NCI-H226 (cell line): ENCODE measurements at regions not wholly inside any gene's neighbourhood (a gene's known extent, or its start where the extent isn't known, plus 50 kb on each side); places are given as distances from the start of the nearest gene placed in this dataset.

ENCODE experiments used
- DNase-seq: peaks from one replicate; pipeline ENCODE4 v3.0.0-alpha.2; 2015

DNA sequence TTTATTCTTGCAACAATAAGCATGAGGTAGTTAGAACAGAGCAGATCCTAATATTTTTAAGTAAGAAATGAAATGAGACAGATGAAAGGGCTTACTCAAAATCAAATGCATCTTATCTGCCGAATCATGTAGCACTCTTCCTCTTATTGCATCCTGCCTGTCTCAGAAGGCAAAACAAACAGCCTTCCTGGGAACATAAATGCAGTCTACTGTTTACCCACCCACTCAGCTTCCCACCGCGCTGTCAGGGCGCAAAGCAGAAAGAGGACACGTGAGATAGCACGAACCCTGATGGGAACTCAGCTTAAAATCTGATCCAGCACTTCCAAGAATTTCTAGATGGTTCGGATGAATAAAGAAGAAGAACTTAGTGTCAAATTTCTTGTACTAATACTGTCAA, 114.4 kb upstream of the CDK1 start:
- DNase-seq: no peak

DNA sequence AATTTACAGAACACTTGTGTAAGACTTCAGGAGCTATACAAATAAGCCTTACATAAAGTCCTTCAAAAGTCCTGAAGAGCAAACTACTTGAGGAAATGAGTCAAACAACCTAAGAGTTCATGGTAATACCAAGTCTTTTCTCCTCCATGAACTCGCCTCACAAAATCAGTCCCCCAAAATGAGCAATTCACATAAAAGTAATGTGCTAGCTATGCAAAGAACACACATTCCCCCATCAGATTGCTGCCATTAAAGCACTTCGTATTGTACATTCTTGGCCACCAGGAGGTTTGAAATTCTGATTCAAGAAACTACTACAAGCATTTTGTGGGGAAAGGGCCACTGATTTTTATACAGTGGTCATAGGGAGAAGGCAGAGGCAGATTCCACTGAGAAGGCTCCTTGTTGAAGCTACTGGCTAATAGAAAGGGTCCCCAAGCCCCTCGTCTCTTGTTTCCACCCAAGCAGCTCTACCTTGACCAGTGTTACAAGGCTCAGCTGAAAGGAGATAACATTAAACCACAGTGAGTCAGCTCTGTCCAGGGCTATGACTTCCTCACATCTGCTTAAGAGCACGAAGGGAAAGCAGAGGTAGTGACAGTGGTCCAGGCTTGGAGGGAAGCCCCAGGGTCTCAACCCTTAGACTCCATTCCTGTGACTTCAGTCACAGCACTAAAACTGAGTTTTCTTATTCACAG, 115.2 kb upstream of the CDK1 start:
- DNase-seq: peak; percentile 51

DNA sequence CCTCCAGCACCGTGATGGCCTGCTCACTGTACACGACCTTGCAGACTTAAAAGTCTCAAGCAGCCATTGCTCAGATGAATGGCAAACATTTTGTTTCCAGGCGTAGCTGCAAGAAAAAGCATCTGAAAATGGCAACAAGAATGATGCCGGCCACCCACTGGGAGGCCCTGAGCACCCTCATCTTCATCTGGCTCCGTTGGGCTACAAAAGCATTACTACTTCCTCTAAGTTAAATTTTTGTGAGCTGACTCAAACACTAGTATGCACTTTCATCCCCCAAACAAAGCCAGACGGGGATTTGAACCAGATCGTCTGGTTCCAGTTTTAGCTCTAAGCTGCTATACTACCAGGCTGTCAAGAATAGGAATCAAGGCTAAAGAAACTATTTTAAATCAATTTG, 116.6 kb upstream of the CDK1 start:
- DNase-seq: peak; percentile 29

GRCh38 chr10:60660625-60661024, 117.7 kb upstream of the CDK1 start:
- DNase-seq: no peak

DNA sequence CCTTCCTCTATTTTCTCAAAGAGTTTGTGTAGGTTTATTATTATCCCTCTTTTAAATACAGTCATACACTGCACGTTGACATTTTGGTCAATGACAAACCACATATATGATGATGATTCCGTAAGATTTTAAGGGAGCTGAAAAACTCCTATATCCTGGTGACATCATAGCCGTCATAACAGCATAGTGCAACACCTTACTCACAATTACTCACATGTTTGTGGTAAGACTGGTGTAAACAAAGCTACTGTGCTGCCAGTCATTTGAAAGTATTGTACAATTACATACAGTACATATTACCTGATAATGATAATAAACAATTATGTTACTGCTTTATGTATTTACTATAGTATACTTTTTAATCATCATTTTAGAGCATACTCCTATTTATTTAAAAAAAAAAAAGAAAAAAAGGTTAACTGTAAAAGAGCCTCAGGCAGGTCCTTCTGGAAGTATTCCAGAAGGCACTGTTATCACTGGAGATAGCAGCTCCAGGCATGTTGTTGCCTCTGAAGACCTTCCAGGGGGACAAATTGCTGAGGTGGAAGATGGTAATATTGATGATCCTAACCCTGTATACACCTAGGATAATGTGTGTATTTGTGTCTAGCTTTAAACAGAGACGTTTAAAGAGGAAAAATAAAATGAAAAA, 123.3 kb upstream of the CDK1 start:
- DNase-seq: peak; percentile 76

DNA sequence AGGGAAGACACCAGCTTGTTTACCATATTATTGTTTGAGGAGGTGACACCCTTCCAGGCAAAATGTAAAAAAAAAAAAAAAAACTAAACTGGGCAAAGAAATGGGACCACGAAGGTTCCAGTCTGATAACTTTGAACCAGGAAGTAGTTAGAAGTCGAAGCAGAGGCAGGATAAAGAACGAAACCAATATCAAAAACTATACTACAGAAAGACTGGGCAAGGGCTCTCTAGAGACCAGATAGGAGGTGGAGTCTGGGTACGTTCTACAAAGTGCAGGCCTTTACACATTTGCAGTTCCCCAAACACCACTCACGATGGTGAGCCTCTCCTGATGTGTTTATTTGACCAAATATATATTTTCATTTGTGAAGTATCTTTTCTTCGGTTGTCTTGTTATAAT, 125.7 kb upstream of the CDK1 start:
- no peak for DNase-seq

- no peak for DNase-seq
These were observed 127.9 kb upstream of the CDK1 start for GRCh38 chr10:60650378-60650800.

DNA sequence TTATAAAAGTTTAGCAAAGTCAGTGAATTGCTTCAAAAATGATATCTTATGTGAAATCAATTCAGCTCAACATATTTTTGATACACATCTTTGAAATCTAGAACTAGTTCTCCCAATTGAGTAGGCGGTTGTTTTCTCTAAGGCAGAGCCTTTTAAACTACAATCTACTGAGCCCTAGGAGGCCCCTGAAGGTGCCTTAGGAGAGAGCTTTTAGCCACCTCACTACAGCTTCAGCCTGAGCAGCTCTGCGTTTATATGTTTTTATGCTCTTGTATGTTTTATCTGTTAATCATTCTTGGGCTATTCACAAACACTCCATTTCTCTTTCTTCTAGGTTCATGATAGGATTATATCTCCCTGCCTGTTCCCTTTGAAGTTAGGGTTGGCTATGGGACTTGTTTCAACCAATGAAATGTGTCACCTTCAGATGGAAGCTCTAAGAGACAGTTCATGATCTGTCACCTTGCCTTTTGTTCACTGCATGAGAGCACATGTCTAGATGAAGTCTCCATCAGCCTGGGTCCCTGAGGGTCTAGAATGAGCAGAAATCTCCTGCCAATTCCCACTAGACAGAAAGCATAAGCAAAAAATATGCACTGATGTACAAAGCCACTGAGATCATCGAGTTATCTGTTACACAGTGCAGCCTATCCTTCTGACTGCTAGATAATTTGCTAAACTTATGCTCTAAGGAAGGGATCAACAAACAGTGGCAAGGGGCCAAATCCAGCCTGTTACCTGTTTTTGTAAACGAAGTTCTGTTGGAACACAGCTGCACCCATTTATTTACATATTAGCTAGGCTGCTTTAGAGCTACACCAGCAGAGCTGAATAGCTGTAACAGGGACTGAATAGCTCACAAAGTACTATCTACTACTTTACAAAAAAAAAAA, 128.5 kb upstream of the CDK1 start:
- DNase-seq: no peak

DNA sequence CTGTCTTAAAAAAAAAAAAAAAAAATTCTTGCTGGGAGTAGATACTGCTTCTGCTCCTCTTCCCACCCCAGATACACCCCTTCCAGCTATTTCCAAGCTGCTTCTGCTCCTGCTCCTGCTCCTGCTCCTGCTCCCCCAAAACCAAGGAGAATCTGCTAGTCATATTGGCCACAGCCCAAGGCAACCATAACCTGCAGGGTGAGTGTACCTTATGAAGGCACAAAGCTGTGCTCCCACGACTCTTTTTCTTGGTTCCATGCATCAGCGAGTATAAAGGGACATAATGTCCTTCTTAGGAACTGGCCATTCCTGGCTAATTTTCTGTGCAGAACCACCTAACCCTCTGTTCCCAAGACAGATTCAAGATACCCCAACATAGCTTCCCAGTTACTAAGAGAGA, 129.5 kb upstream of the CDK1 start:
- no peak for DNase-seq

GRCh38 chr10:60646966-60647796, 131.1 kb upstream of the CDK1 start:
- DNase-seq: no peak

- DNase-seq: no peak
These were observed 132.3 kb upstream of the CDK1 start for GRCh38 chr10:60645980-60646379.

DNA sequence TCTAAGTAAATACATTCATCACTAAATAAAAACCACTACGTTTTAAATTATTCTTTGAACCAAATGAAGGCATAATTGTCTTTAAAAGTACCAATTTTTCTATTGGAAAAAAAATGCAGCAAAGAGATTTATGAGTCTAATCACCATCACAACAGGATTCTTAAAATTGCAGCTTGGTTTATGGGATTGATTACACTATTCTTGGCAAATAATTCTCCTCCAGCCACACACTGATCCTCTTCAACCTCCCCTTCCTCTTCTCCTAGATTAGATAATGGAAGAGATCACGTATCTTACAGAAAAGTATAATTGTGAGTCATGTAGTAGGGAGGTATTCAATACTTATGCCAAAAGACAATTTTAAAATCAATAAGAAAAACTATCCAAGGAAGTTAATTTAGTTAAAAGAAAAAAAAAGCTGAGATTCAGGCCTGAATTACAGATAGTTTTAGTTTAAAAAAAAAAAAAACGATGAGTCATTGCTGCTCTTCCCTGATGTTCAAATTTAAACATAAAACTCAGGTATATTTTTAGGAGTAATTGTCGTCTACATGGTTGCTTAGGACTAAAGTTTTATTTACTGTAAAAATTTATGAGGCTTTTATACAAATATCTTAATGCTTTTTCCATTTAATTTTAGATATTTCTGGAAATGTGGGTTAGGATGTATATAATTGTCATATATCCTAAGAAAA, 133.7 kb upstream of the CDK1 start:
- no peak for DNase-seq

DNA sequence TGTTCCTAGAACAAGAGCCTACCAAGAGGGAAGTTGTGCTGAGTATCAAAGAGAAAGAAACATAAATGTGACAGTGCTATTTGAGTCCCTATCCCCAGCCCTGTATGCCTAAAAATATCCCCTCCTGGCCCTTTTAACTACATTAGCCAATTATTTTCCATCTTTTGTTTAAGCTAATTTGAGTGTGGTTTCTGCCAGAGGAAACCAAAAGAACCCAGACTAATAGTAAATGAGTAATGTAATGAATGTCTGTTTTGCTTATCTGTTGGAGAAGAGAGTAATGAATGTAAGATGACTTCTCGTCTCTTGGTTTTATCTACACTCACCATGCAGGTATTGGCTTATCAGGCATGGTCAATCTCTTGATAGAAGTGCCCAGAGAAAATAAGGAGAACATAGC, 134.4 kb upstream of the CDK1 start:
- DNase-seq: no peak

GRCh38 chr10:60629332-60629731, 148.9 kb upstream of the CDK1 start:
- DNase-seq: no peak

GRCh38 chr10:60627778-60628748, 150.2 kb upstream of the CDK1 start:
- DNase-seq: no peak

GRCh38 chr10:60626037-60626436, 152.2 kb upstream of the CDK1 start:
- no peak for DNase-seq

GRCh38 chr10:60623627-60624026, 154.7 kb upstream of the CDK1 start:
- DNase-seq: no peak

GRCh38 chr10:60621018-60621417, 157.3 kb upstream of the CDK1 start:
- DNase-seq: no peak

DNA sequence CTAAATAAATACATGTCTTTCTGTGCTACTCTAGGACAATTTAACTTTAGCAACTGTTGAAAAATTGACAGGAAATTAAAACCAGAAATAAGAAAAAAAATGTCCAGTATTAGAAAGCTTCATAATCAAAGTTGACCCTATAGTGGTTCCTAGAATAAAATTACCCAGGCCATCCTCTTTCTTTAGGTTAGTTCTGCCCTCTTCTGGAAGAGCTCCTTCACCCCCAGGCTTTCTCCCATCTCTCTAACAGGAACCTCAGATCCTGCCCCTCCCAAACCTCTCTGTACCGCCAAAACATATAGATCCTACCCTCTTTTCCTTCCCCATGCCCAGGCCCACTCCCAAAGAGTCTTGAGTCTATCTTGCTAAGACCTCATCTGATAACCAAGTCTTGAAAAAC, 159.4 kb upstream of the CDK1 start:
- DNase-seq: no peak

GRCh38 chr10:60615541-60615940, 162.7 kb upstream of the CDK1 start:
- no peak for DNase-seq

DNA sequence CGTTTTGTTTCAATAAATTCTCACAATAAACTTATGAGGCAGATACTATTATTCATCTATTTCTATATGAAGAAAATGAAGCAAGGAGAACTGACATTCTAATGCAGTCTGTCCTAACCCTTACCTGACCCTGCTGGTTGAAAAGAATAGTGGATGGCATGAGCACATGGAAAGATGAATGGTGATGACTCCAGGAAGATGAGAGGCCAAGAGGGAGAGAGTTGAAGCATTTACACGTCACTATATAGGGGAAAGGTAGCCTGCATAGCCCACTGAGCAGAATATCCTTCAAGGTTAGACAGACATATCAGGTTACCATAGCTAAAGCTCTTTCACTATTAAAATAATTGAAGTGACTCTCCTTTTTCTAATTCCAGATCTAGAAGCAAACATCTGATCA, 163.9 kb upstream of the CDK1 start:
- no peak for DNase-seq
